Esophagus muscularis mucosa (tissue), 4 donors: ENCODE measurements at regions not wholly inside any gene's neighbourhood (a gene's known extent, or its start where the extent isn't known, plus 50 kb on each side); places are given as distances from the start of the nearest gene placed in this dataset.

Experiments
- DNase-seq: peaks from one replicate; pipeline ENCODE4 v3.0.0-alpha.2; 2017; ENCODE audit errors: extremely low spot score
- H3K27ac ChIP-seq, 4 donors: fragments of 200-600 bp; sonication (generic); replicated peaks in 1 of 4; 1 replicate in 3 of 4; 2 replicates in 1 of 4; pipeline ENCODE4 v1.5.1; 2016 to 2019; ENCODE audit warnings: mild to moderate bottlenecking in 1 of 4
- H3K27me3 ChIP-seq, 4 donors: fragments of 200-600 bp; sonication (generic); one replicate each; pipeline versions ENCODE4 v1.5.1 to v1.6.0; 2016 to 2019
- H3K36me3 ChIP-seq, 4 donors: fragments of 200-600 bp; sonication (generic); one replicate each; pipeline ENCODE4 v1.5.1; 2016 to 2019
- H3K4me1 ChIP-seq, 4 donors: fragments of 200-600 bp; sonication (generic); one replicate each; pipeline ENCODE4 v1.5.1; 2016 to 2019
- H3K4me3 ChIP-seq, 4 donors: fragments of 200-600 bp; sonication (generic); 1 replicate in 2 of 4; 2 replicates in 2 of 4; pipeline ENCODE4 v1.5.1; 2016 to 2019; ENCODE audit warnings: mild to moderate bottlenecking in 4 of 4, moderate library complexity in 1 of 4
- H3K9me3 ChIP-seq, 4 donors: fragments of 200-600 bp; sonication (generic); 1 replicate in 3 of 4; 2 replicates in 1 of 4; pipeline ENCODE4 v1.5.1; 2016 to 2019
- EP300 ChIP-seq: sonication (generic); formaldehyde crosslinking; IDR thresholded peaks from one replicate; pipeline ENCODE4 v1.6.1; 2017; ENCODE audit warnings: antibody characterized with exemption
- POLR2A ChIP-seq: fragments of 450-650 bp; IDR thresholded peaks from one replicate; pipeline ENCODE4 v1.6.1; 2017; ENCODE audit warnings: antibody characterized with exemption, moderate library complexity, mild to moderate bottlenecking, low read depth
- POLR2AphosphoS5 ChIP-seq, 2 donors: sonication (generic); formaldehyde crosslinking; IDR thresholded peaks; one replicate each; pipeline ENCODE4 v1.6.1; 2017; ENCODE audit warnings: antibody characterized with exemption in 2 of 2
- WGBS: methylation state at CpG from one replicate; pipeline ENCODE4 v1.1.5; 2018; 5-methylcytosine and 5-hydroxymethylcytosine counted together
- intact Hi-C: fragments of 100-400 bp; cut with DNase I; formaldehyde crosslinking; loops from one replicate; pipeline ENCODE4 v1.15.1; 2023
- TF ChIP-seq, protein P1 (sequence below), 3 experiments: fragments of 200-600 bp in 2 of 3; fragments of 450-650 bp in 1 of 3; sonication (generic) in 2 of 3; IDR thresholded peaks; one replicate each; pipeline ENCODE4 v1.5.1; 2017 to 2019; ENCODE audit warnings: antibody characterized with exemption in 3 of 3, mild to moderate bottlenecking in 2 of 3, moderate library complexity in 1 of 3

DNA sequence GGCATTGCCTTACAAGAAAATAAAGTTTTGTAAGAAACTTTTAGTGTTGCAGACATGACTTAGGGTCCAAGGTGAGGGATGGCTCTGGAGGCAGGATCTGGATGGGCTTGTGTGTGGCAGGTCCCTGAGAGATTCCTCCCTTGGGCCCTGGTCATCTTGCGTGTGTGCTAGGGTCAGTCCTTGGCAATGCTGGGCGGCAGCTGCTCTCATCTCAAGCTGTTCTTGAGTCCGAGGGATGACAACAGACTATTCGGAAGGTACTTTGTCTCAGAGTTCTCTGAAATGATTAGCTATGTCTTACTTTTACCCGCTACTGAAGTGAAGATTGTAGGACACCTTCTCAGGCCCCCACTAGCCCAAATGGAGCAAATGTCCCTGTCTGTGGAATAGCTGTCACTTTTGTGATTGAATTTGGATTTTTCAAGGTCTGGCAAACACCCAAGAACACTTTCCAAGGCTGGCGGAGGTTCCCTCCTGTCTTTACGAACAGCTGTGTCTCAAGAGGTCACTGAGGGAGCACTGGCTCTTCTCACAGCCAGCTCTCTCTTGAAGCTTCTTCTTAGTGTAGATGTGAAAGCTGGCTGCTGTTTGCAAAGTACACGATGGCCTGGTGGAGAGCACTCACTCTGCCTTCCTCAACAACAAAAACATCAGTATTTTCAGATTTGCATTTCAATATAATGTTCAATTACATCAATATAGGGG lies 253.6 kb downstream of the STK31 start:
- Histone ChIP-seq H3K4me3 (no peak overlapping the region), H3K27me3 (no peaks in the 10 kb centered on the region), H3K36me3 (no peaks in the 10 kb centered on the region), H3K4me1 (no peaks in the 10 kb centered on the region), H3K27ac (no peak overlapping the region), H3K9me3 (no peaks in the 10 kb centered on the region)
- TF ChIP-seq EP300 (no peak), POLR2AphosphoS5 (IDR thresholded peaks at IDR 0.05) (no peak), POLR2A (no peak)
- TF ChIP-seq, protein P1, sequence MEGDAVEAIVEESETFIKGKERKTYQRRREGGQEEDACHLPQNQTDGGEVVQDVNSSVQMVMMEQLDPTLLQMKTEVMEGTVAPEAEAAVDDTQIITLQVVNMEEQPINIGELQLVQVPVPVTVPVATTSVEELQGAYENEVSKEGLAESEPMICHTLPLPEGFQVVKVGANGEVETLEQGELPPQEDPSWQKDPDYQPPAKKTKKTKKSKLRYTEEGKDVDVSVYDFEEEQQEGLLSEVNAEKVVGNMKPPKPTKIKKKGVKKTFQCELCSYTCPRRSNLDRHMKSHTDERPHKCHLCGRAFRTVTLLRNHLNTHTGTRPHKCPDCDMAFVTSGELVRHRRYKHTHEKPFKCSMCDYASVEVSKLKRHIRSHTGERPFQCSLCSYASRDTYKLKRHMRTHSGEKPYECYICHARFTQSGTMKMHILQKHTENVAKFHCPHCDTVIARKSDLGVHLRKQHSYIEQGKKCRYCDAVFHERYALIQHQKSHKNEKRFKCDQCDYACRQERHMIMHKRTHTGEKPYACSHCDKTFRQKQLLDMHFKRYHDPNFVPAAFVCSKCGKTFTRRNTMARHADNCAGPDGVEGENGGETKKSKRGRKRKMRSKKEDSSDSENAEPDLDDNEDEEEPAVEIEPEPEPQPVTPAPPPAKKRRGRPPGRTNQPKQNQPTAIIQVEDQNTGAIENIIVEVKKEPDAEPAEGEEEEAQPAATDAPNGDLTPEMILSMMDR (IDR thresholded peaks at IDR 0.05) = no peak
- intact Hi-C loops = no loop called here
- DNase-seq = no peak
- WGBS = 69% methylated on average over 8 of the region's 8 CpGs

GRCh38 chr7:23964715-23965114 lies 254.7 kb downstream of the STK31 start:
- Histone ChIP-seq H3K27ac (no peak overlapping the region), H3K4me3 (no peak overlapping the region), H3K27me3 (no peaks in the 10 kb centered on the region), H3K9me3 (no peaks in the 10 kb centered on the region), H3K4me1 (no peaks in the 10 kb centered on the region), H3K36me3 (no peaks in the 10 kb centered on the region)
- intact Hi-C loops = no loop called here
- no peak for DNase-seq
- TF ChIP-seq, protein P1 (IDR thresholded peaks at IDR 0.05) = no peak
- 72% methylated on average over 7 of the region's 7 CpGs for WGBS

- no peaks in the 10 kb centered on the region for H3K36me3 ChIP-seq
- WGBS = 93% methylated on average over 5 of the region's 5 CpGs
These were observed 255.3 kb downstream of the STK31 start for GRCh38 chr7:23965296-23965695.

DNA sequence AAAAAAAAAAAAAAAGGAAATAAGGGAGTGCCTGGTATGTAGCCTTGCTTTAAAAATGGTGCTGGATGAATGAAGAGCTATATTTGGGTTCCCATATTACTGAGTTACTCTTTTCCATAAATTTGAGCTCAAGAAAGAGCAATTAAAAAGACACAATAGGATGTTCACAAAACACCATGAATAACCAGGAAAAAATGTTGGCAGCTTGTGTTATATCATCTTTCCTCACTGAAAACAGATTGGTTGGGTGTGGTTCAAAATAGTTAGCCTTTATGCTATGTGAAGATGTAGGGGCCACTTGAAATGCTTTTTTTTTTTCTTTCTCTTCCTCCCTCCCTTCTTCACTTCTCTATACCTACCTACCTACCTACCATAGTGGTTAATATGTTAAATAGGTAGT lies 256.9 kb downstream of the STK31 start:
- no peaks in the 10 kb centered on the region for H3K27me3 ChIP-seq
- no peaks in the 10 kb centered on the region for H3K9me3 ChIP-seq
- TF ChIP-seq, protein P1 (IDR thresholded peaks at IDR 0.05) = no peak
- TF ChIP-seq EP300 = no peak
- no peak for TF ChIP-seq POLR2A
- no peak for TF ChIP-seq POLR2AphosphoS5 (IDR thresholded peaks at IDR 0.05)
- no peak for DNase-seq
- no peak overlapping the region for H3K4me3 ChIP-seq
- intact Hi-C loops = no loop called here
- H3K36me3 ChIP-seq = no peaks in the 10 kb centered on the region
- no peaks in the 10 kb centered on the region for H3K4me1 ChIP-seq
- H3K27ac ChIP-seq = no peak overlapping the region

More at GRCh38 chr7:23965296-23965695, 255.3 kb downstream of the STK31 start:
- no peaks in the 10 kb centered on the region for H3K4me1 ChIP-seq
- TF ChIP-seq POLR2A = no peak
- no peak for TF ChIP-seq EP300
- no peak for TF ChIP-seq POLR2AphosphoS5 (IDR thresholded peaks at IDR 0.05)
- TF ChIP-seq, protein P1 (IDR thresholded peaks at IDR 0.05) = no peak
- intact Hi-C loops = no loop called here
- no peaks in the 10 kb centered on the region for H3K9me3 ChIP-seq
- no peak overlapping the region for H3K27ac ChIP-seq
- no peak for DNase-seq
- H3K27me3 ChIP-seq = no peaks in the 10 kb centered on the region
- no peak overlapping the region for H3K4me3 ChIP-seq
